KOPT-K1 (cell line): ENCODE measurements at regions not wholly inside any gene's neighbourhood (a gene's known extent, or its start where the extent isn't known, plus 50 kb on each side); places are given as distances from the start of the nearest gene placed in this dataset.
"Not testable (repeated sequence)": the region's sequence is repeated elsewhere in the genome, so short reads cannot be mapped to it uniquely, and the experiment has no call there.

Experiments used
- H3K27ac ChIP-seq: fragments of 200-600 bp; sonication (generic); 2 replicates; pipeline ENCODE4 v1.5.1; 2016; ENCODE audit warnings: antibody characterized with exemption, mild to moderate bottlenecking, low read depth, low read length; ENCODE audit not compliant: poor library complexity, severe bottlenecking
- H3K36me3 ChIP-seq: fragments of 200-600 bp; sonication (generic); 2 replicates; pipeline ENCODE4 v1.5.1; 2017; ENCODE audit warnings: antibody characterized with exemption, mild to moderate bottlenecking, low read length, moderate library complexity; ENCODE audit not compliant: insufficient read depth
- H3K9me3 ChIP-seq: fragments of 200-600 bp; sonication (generic); 2 replicates; pipeline ENCODE4 v1.5.1; 2017; ENCODE audit warnings: antibody characterized with exemption, low read length, mild to moderate bottlenecking; ENCODE audit not compliant: insufficient read depth, poor library complexity, severe bottlenecking

GRCh38 chr3:78337801-78338211, 1297.9 kb downstream of the ROBO2 start:
- H3K36me3 ChIP-seq = no peaks in the 10 kb centered on the region
- H3K9me3 ChIP-seq = no peaks in the 10 kb centered on the region
- no peak overlapping the region for H3K27ac ChIP-seq

GRCh38 chr3:78338405-78338804, 1298.5 kb downstream of the ROBO2 start:
- H3K9me3 ChIP-seq = no peaks in the 10 kb centered on the region
- H3K27ac ChIP-seq = no peak overlapping the region
- no peaks in the 10 kb centered on the region for H3K36me3 ChIP-seq

GRCh38 chr3:78343221-78343620, 1303.3 kb downstream of the ROBO2 start:
- no peaks in the 10 kb centered on the region for H3K9me3 ChIP-seq
- no peaks in the 10 kb centered on the region for H3K36me3 ChIP-seq

GRCh38 chr3:78344267-78344666, 1304.4 kb downstream of the ROBO2 start:
- H3K36me3 ChIP-seq, H3K27ac ChIP-seq, H3K9me3 ChIP-seq: not testable (repeated sequence)

More at GRCh38 chr3:78343221-78343620, 1303.3 kb downstream of the ROBO2 start:
- no peak overlapping the region for H3K27ac ChIP-seq

GRCh38 chr3:78344918-78345317, 1305.0 kb downstream of the ROBO2 start:
- Histone ChIP-seq H3K27ac (no peak overlapping the region), H3K9me3 (no peaks in the 10 kb centered on the region)

GRCh38 chr3:78347176-78347575, 1307.3 kb downstream of the ROBO2 start:
- Histone ChIP-seq H3K36me3 (no peaks in the 10 kb centered on the region), H3K27ac (no peak overlapping the region), H3K9me3 (no peaks in the 10 kb centered on the region)

More at GRCh38 chr3:78344918-78345317, 1305.0 kb downstream of the ROBO2 start:
- no peaks in the 10 kb centered on the region for H3K36me3 ChIP-seq

GRCh38 chr3:78348664-78349063, 1308.8 kb downstream of the ROBO2 start:
- H3K9me3 ChIP-seq = no peaks in the 10 kb centered on the region
- H3K27ac ChIP-seq = no peak overlapping the region
- H3K36me3 ChIP-seq = no peaks in the 10 kb centered on the region

- Histone ChIP-seq H3K36me3 (no peaks in the 10 kb centered on the region), H3K9me3 (no peaks in the 10 kb centered on the region), H3K27ac (no peak overlapping the region)
Observed at GRCh38 chr3:78349571-78349970, 1309.7 kb downstream of the ROBO2 start.

GRCh38 chr3:78351334-78351733, 1311.4 kb downstream of the ROBO2 start:
- no peak overlapping the region for H3K27ac ChIP-seq
- no peaks in the 10 kb centered on the region for H3K9me3 ChIP-seq
- no peaks in the 10 kb centered on the region for H3K36me3 ChIP-seq

- Histone ChIP-seq H3K27ac (no peak overlapping the region), H3K9me3 (no peaks in the 10 kb centered on the region), H3K36me3 (no peaks in the 10 kb centered on the region)
Observed at GRCh38 chr3:78353231-78353630, 1313.3 kb downstream of the ROBO2 start.

- Histone ChIP-seq H3K36me3 (no peaks in the 10 kb centered on the region), H3K9me3 (no peaks in the 10 kb centered on the region), H3K27ac (no peak overlapping the region)
Observed at GRCh38 chr3:78360849-78361248, 1321.0 kb downstream of the ROBO2 start.

GRCh38 chr3:78368636-78369345, 1328.9 kb downstream of the ROBO2 start:
- Histone ChIP-seq H3K36me3 (no peaks in the 10 kb centered on the region), H3K27ac (no peak overlapping the region), H3K9me3 (no peaks in the 10 kb centered on the region)

GRCh38 chr3:78390221-78390620, 1350.3 kb downstream of the ROBO2 start:
- H3K36me3 ChIP-seq = no peaks in the 10 kb centered on the region
- peaks cover 10% of the 10 kb centered on the region for H3K9me3 ChIP-seq
- H3K27ac ChIP-seq = no peak overlapping the region

GRCh38 chr3:78398401-78398800, 1358.5 kb downstream of the ROBO2 start:
- H3K27ac ChIP-seq = no peak overlapping the region
- no peaks in the 10 kb centered on the region for H3K36me3 ChIP-seq
- no peaks in the 10 kb centered on the region for H3K9me3 ChIP-seq

- Histone ChIP-seq H3K9me3 (no peaks in the 10 kb centered on the region), H3K27ac (no peak overlapping the region), H3K36me3 (no peaks in the 10 kb centered on the region)
Observed at GRCh38 chr3:78402720-78403119, 1362.8 kb downstream of the ROBO2 start.

- Histone ChIP-seq H3K36me3 (no peaks in the 10 kb centered on the region), H3K27ac (no peak overlapping the region), H3K9me3 (no peaks in the 10 kb centered on the region)
Observed at GRCh38 chr3:78405745-78406144, 1362.1 kb downstream of the ROBO1 start.
